Keratinocyte (primary cell): ENCODE measurements at regions not wholly inside any gene's neighbourhood (a gene's known extent, or its start where the extent isn't known, plus 50 kb on each side); places are given as distances from the start of the nearest gene placed in this dataset.

Source experiments
- DNase-seq: peaks from one replicate; pipeline ENCODE4 v3.0.0-alpha.2; 2011; ENCODE audit warnings: low read depth, missing footprints, low spot score
- FAIRE-seq: peaks from 2 replicates; lab custom pipeline; 2011; peaks lifted over from hg19 to GRCh38; lab: Jason Lieb, UNC
- H2AFZ ChIP-seq: 2 replicates; pipeline ENCODE4 v1.6.0; 2012; ENCODE audit warnings: low read length, control low read depth, inconsistent platforms; ENCODE audit not compliant: control insufficient read depth
- H3K27ac ChIP-seq: 2 replicates; pipeline ENCODE4 v1.5.1; 2011; ENCODE audit warnings: low read length; ENCODE audit not compliant: control insufficient read depth, insufficient read depth
- H3K27me3 ChIP-seq: 3 replicates; pipeline ENCODE4 v1.6.0; 2011; ENCODE audit warnings: low read length; ENCODE audit not compliant: control insufficient read depth, insufficient read depth; ENCODE audit errors: extremely low read depth
- H3K36me3 ChIP-seq, 2 experiments: 2 replicates in 1 of 2; 3 replicates in 1 of 2; pipeline ENCODE4 v1.5.1; 2011; ENCODE audit warnings: low read length in 2 of 2, mild to moderate bottlenecking in 1 of 2; ENCODE audit not compliant: control insufficient read depth in 2 of 2, insufficient read depth in 2 of 2; ENCODE audit errors: extremely low read depth in 1 of 2
- H3K4me1 ChIP-seq: 3 replicates; pipeline ENCODE4 v1.5.1; 2011; ENCODE audit warnings: low read length; ENCODE audit not compliant: control insufficient read depth, insufficient read depth; ENCODE audit errors: extremely low read depth
- H3K4me2 ChIP-seq: 3 replicates; pipeline ENCODE4 v1.6.0; 2011; ENCODE audit warnings: low read depth, low read length; ENCODE audit not compliant: control insufficient read depth, insufficient read depth; ENCODE audit errors: extremely low read depth
- H3K4me3 ChIP-seq, 3 experiments: fragments of 200-600 bp in 1 of 3; sonication (generic) in 1 of 3; 2 replicates in 2 of 3; 3 replicates in 1 of 3; pipeline ENCODE4 v1.5.1; 2011 to 2016; ENCODE audit warnings: low read length in 3 of 3, mild to moderate bottlenecking in 3 of 3, control low read depth in 2 of 3, inconsistent platforms in 1 of 3, low read depth in 1 of 3, mixed read lengths in 1 of 3, mixed run types in 1 of 3, moderate library complexity in 1 of 3; ENCODE audit not compliant: control insufficient read depth in 2 of 3, insufficient read depth in 2 of 3; ENCODE audit errors: extremely low read depth in 1 of 3
- H3K79me2 ChIP-seq: 2 replicates; pipeline ENCODE4 v1.6.0; 2012; ENCODE audit warnings: low read length; ENCODE audit not compliant: control insufficient read depth, insufficient read depth
- H3K9ac ChIP-seq: 3 replicates; pipeline ENCODE4 v1.6.0; 2011; ENCODE audit warnings: low read length; ENCODE audit not compliant: control insufficient read depth, insufficient read depth; ENCODE audit errors: extremely low read depth
- H3K9me1 ChIP-seq: 3 replicates; pipeline ENCODE4 v1.6.0; 2011; ENCODE audit warnings: low read length; ENCODE audit not compliant: control insufficient read depth, insufficient read depth; ENCODE audit errors: extremely low read depth
- H3K9me3 ChIP-seq: 2 replicates; pipeline ENCODE4 v1.5.1; 2012; ENCODE audit warnings: low read depth, low read length; ENCODE audit not compliant: control insufficient read depth
- H4K20me1 ChIP-seq: 3 replicates; pipeline ENCODE4 v1.6.0; 2011; ENCODE audit warnings: low read length; ENCODE audit not compliant: control insufficient read depth, insufficient read depth; ENCODE audit errors: extremely low read depth
- CTCF ChIP-seq, 3 experiments: IDR thresholded peaks in 1 of 3; conservative IDR thresholded peaks in 1 of 3; optimal IDR thresholded peaks in 1 of 3; 2 replicates in 2 of 3; 3 replicates in 1 of 3; pipeline versions ENCODE3 to v1.5.1; 2011; ENCODE audit warnings: low read length in 3 of 3, mild to moderate bottlenecking in 3 of 3, moderate library complexity in 2 of 3, control low read depth in 1 of 3, inconsistent platforms in 1 of 3; ENCODE audit not compliant: insufficient read depth in 2 of 3; ENCODE audit errors: extremely low read depth in 1 of 3
- EZH2 ChIP-seq: IDR thresholded peaks from one replicate; pipeline ENCODE4 v1.6.1; 2012; ENCODE audit warnings: inconsistent platforms, mild to moderate bottlenecking, low read length, moderate library complexity
- dilution Hi-C: fragments of 300-500 bp; cut with MboI; formaldehyde crosslinking; loops from one replicate; pipeline ENCODE4 v1.7.0; 2020; ENCODE audit warnings: low sequenced_read_pairs; ENCODE audit not compliant: extremely low pct_ligation_motif_present

- Histone ChIP-seq H3K27ac (no peak overlapping the region), H3K9me3 (no peaks in the 10 kb centered on the region), H3K79me2 (no peaks in the 10 kb centered on the region), H2AFZ (no peak overlapping the region), H3K27me3 (no peaks in the 10 kb centered on the region), H3K9me1 (no peaks in the 10 kb centered on the region), H3K36me3 (no peaks in the 10 kb centered on the region), H3K9ac (no peak overlapping the region), H3K4me3 (no peak overlapping the region), H3K4me2 (no peak overlapping the region), H3K4me1 (no peaks in the 10 kb centered on the region), H4K20me1 (no peaks in the 10 kb centered on the region)
- dilution Hi-C loops: no loop called here
- no peak for FAIRE-seq
- TF ChIP-seq CTCF (optimal IDR thresholded peaks at IDR 0.05 in 1 of 3, IDR thresholded peaks at IDR 0.05 in 1 of 3, conservative IDR thresholded peaks at IDR 0.05 in 1 of 3; ENCODE audit: extremely low read depth in 1 of 3, insufficient read depth in 2 of 3, low read length in 3 of 3) (no peak), EZH2 (no peak)
- DNase-seq: no peak
Measured at GRCh38 chr16:50940275-50940854, 198.5 kb downstream of the CYLD start.

GRCh38 chr16:50939356-50939755, 197.5 kb downstream of the CYLD start:
- no peak for FAIRE-seq

More at GRCh38 chr16:50939356-50939755, 197.5 kb downstream of the CYLD start:
- TF ChIP-seq CTCF (optimal IDR thresholded peaks at IDR 0.05 in 1 of 3, IDR thresholded peaks at IDR 0.05 in 1 of 3, conservative IDR thresholded peaks at IDR 0.05 in 1 of 3; ENCODE audit: extremely low read depth in 1 of 3, insufficient read depth in 2 of 3, low read length in 3 of 3) (no peak), EZH2 (no peak)
- no peaks in the 10 kb centered on the region for H3K4me1 ChIP-seq
- no peaks in the 10 kb centered on the region for H3K36me3 ChIP-seq
- H3K4me3 ChIP-seq: no peak overlapping the region
- no peaks in the 10 kb centered on the region for H3K79me2 ChIP-seq
- H3K27ac ChIP-seq: no peak overlapping the region
- no peaks in the 10 kb centered on the region for H4K20me1 ChIP-seq
- no peak for DNase-seq
- H3K4me2 ChIP-seq: no peak overlapping the region
- no peaks in the 10 kb centered on the region for H3K27me3 ChIP-seq
- H2AFZ ChIP-seq: no peak overlapping the region
- H3K9me1 ChIP-seq: no peaks in the 10 kb centered on the region
- no peak overlapping the region for H3K9ac ChIP-seq
- H3K9me3 ChIP-seq: no peaks in the 10 kb centered on the region
- dilution Hi-C loops: no loop called here
